HG03280 (cell line): ENCODE measurements at regions not wholly inside any gene's neighbourhood (a gene's known extent, or its start where the extent isn't known, plus 50 kb on each side); places are given as distances from the start of the nearest gene placed in this dataset.
"Not testable (repeated sequence)": the region's sequence is repeated elsewhere in the genome, so short reads cannot be mapped to it uniquely, and the experiment has no call there.

ENCODE experiments used
- ATAC-seq: cut with Tn5 transposase; IDR thresholded peaks from one replicate; pipeline ENCODE4 v1.9.1; 2021; ENCODE audit warnings: mild to moderate bottlenecking, moderate library complexity; ENCODE audit not compliant: unreplicated experiment

DNA sequence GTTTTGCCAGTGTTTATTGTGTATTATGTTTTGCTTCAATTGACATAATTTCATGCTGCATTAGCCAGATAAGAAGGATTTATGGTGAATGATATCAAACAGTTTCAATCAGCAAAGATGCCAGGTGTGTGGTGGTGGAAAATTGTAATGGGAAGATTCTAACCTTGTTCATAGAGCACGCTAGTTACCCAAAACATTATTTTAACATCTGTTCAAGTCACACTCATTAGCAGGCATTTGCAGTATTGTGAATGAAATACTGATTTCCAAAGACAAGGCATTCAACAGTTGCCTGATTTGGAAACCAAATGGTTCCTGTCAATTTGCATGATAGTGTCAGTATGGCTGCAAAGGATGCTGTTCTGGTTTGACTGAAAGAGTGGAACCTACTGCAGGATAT is 129.7 kb downstream of the EPC1 start:
- ATAC-seq, result no peak

DNA sequence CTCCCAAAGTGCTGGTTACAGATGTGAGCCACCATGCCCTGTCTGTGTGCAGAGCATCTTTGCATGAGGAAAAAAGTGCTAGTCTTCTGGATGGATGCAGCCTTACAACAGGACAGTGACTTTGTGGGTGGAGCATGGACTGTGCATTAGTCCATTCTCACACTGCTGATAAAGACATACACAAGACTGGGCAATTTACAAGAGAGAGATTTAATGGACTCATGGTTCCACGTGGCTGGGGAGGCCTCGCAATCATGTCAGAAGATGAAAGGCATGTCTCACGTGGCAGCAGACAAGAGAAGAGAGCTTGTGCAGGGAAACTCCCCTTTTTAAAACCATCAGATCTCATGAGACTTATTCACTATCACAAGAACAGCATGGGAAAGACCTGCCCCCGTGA is 133.1 kb downstream of the EPC1 start:
- ATAC-seq, result not testable (repeated sequence)

GRCh38 chr10:32211046-32211363 is 136.0 kb downstream of the EPC1 start:
- no peak for ATAC-seq

DNA sequence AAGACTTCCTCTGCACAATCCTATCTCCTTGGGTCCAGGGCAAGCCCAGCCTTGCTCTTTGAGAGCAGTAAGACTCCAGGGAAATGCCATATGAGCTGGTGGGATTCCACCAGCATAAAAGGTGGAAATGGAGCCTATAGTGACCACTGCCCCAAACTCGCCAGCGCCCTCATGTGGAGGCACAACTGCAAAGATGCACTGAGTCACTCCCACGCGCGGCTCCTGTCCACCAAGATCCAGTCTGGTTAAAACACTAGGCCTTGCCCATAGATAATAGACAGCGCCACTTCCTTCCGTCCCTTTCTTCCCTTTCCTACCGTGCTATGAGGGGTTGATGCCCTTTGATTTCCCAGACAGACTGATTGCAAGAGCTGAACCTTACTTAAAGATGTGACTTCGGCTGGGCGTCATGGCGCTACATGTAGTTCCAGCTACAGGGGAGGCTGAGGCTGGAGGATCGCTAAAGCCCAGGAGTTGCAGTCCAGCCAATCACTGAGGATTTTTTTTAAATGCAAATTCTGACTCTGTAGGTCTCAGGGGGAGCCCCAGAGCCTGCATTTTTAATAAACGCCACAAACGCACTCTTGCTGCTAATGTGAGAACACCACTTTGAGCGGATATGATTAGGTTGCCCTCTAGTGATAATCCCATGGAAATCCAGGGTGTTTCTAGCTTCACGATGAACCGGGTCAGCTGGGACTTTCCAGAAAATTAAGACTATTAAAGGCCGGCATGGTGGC is 136.5 kb downstream of the EPC1 start:
- ATAC-seq, result no peak

DNA sequence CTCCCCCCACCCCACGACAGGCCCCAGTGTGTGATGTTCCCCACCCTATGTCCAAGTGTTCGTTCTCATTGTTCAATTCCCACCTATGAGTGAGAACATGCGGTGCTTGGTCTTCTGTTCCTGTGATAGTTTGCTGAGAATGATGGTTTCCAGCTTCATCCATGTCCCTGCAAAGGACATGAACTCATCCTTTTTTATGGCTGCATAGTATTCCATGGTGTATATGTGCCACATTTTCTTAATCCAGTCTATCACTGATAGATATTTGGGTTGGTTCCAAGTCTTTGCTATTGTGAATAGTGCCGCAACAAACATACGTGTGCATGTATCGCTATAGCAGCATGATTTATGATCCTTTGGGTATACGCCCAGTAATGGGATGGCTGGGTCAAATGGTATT is 139.0 kb downstream of the EPC1 start:
- ATAC-seq, result not testable (repeated sequence)

DNA sequence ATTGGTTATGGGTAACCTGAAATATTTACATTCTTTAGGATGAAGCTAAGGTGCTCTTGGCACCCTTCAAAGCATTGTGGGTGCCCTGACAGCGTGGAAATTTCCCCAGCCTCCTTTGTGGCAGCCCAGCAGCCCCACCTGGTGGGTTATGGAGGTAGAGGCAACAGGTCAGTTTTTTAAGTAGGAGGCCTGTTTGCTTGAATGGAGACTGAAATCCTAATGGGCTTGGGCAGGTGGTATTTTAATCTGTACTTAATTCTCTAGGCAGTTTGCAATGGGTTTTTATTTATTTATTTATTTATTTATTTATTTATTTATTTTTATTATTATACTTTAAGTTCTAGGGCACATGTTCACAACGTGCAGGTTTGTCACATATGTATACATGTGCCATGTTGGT is 139.4 kb downstream of the EPC1 start:
- ATAC-seq, result peak; percentile 69

- ATAC-seq, result no peak
Measured at GRCh38 chr10:32205670-32206069, 141.3 kb downstream of the EPC1 start.

- ATAC-seq, result no peak
Measured at GRCh38 chr10:32204606-32205005, 142.4 kb downstream of the EPC1 start.

DNA sequence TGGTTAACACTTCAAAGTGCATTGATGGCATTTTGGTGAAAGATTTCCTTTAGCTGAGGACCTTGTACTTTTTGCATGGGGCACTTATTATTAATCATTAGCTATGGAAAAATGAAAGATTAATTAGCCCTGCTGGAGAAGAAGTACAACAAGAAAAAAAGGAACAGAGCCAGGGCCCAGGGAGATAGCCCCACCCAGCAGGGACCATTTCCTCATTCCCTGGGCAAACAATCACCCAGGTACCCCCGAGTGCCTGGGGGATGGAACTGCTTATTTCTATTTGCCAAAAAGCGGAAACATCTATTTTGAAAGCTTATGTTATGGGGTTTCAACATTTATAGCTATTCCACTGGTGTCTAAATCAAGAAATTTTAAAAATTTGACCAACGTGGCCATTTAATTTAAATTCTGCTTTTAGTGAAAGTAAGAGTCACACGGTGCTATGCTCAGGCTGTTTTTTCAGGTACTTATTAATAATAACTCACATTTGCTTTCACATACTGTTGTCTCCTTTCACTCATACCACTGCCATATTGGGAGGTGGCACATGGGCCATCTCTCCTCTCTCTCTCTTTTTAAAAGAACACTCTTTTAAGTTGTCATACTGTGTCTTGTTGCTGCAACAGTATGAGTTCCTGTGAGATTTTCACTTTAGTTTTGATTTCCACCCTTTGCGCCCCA is 143.6 kb upstream of the KIF5B start:
- ATAC-seq, result no peak

DNA sequence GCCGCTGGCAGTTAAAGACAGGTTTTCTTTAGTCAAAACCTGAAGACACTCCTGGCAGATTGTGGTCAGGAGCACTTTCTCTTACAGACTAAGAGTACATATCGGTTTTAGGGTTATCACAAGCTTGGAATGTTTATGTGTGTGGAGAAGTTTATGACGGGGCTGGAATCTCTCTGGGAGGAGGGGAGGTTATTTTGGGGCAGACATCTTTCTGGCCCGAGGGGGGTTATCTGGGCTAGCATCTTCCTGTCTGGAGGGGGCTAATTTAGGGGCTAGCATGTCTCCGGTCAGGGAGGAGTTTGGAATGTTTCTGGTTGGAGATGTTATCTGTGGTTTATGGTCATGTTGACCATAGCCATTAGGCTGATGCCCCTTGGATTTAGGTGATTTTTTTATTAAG is 141.2 kb upstream of the KIF5B start:
- no peak for ATAC-seq

DNA sequence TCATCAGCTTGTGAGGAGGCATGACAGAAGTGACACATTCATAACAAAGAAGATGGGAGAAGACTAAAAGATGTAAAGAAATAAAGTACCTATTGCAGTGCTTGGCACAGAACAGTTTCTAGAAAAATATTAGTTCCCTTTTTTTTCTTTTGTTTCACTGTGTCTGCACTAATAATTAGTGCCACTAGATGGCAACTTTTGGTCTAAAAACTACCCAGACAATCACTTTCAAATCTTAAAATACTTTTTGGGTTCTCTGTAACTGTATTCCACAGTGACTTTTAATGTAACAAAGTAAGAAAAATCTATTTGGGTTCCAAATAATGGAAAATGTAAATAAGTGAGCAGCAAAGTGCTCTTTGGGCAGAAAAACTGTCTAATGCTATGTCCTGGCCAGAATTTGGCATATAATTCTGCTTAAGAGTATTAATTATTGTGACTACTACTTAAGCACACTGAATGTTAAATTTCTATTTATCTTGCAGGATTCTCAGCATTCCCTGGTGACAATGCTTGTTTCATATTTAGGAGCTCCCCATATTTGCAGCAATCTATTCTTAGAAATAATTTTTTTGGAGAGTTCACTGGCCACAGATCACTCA is 134.8 kb upstream of the KIF5B start:
- peak; percentile 78 for ATAC-seq

- no peak for ATAC-seq
Measured at GRCh38 chr10:32189400-32190084, 133.3 kb upstream of the KIF5B start.

GRCh38 chr10:32188601-32189000 is 132.4 kb upstream of the KIF5B start:
- ATAC-seq, result not testable (repeated sequence)

DNA sequence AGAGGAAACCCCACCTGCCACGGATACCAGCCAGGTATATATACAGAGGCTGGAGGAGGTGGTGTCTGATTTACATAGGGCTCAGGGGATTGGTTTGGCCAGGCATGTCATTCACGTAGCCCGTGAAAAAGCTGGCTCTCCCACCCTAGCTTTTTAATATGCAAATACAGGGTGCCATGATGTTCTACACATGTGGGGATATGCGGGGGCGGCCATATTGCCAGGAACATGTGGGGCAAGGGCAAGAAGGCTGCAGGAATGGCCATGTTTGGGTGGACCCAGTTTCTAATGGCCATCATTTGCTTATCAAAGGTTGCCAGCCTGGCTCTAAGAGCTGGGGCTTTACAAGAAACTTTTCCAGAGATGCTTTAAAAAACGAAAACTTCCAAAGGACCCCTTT is 131.5 kb upstream of the KIF5B start:
- ATAC-seq, result no peak

- ATAC-seq, result not testable (repeated sequence)
Measured at GRCh38 chr10:32183652-32184051, 127.4 kb upstream of the KIF5B start.

DNA sequence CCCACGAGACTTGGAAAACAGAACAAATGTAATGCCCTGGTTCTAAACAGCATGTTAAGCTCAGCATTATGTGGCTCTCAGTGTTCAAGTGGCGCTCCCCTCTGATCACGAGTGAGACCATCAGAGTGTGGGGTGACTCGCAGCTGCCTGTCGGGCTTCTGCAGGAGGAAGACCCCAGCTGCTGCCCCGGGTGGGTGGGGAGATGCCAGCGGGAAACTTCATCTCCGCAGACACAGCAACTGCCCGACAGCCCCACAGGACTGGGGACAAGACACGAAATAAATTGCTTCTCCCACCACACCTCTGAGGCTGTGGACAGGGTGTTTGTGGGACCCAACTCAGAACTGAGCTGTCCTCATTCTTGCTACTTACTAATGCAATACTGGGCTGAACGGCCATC is 126.3 kb upstream of the KIF5B start:
- ATAC-seq, result no peak

GRCh38 chr10:32180390-32181280 is 124.4 kb upstream of the KIF5B start:
- no peak for ATAC-seq

GRCh38 chr10:32179836-32180235 is 123.6 kb upstream of the KIF5B start:
- no peak for ATAC-seq

DNA sequence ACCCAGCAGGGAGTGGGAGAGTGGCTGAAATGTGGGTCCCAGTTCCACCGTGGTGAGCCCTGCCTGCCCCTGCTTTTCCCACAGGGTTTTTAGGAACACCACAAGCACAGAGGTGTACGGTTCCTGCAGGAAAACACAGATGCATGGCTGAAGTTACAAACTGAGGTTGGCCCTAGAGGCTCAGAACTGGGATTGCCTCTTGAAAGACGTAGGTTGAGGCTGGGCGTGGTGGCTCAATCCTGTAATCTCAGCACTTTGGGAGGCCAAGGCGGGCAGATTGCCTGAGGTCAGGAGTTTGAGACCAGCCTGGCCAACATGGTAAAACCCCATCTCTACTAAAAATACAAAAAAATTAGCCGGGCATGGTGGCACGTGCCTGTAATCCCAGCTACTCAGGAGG is 121.4 kb upstream of the KIF5B start:
- ATAC-seq, result not testable (repeated sequence)

DNA sequence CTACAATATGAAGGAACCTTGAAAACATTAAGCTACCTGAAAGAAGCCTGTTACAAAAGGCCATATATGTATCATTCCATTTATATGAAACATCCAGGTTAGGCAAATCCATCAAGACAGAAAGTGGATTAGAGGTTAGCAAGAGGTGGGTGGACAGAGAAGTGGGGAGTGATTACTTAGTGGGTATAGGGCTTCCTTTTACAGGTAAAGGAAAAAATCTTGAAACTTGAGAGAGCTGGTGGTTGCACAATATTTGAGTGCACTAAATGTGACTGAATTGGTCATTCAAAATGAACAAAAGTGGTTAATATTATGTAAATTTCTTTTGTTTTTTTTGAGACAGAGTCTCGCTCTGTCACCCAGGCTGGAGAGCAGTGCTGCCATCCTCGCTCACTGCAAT is 119.4 kb upstream of the KIF5B start:
- no peak for ATAC-seq
